Transverse colon (tissue), 4 donors: ENCODE measurements at regions not wholly inside any gene's neighbourhood (a gene's known extent, or its start where the extent isn't known, plus 50 kb on each side); places are given as distances from the start of the nearest gene placed in this dataset.

ENCODE experiments used
- DNase-seq: peaks from one replicate; pipeline ENCODE4 v3.0.0-alpha.2; 2019
- H3K27ac ChIP-seq, 4 donors: fragments of 200-600 bp; sonication (generic); 2 replicates each; pipeline ENCODE4 v1.5.1; 2016 to 2018; ENCODE audit warnings: inconsistent platforms in 4 of 4
- H3K27me3 ChIP-seq: fragments of 200-600 bp; sonication (generic); 2 replicates; pipeline ENCODE4 v1.5.1; 2017; ENCODE audit warnings: inconsistent platforms
- H3K36me3 ChIP-seq, 4 donors: fragments of 200-600 bp; sonication (generic); 2 replicates each; pipeline ENCODE4 v1.5.1; 2017 to 2019; ENCODE audit warnings: inconsistent platforms in 4 of 4
- H3K4me1 ChIP-seq, 4 donors: fragments of 200-600 bp; sonication (generic); 2 replicates each; pipeline ENCODE4 v1.5.1; 2017 to 2020; ENCODE audit warnings: inconsistent platforms in 4 of 4
- H3K4me3 ChIP-seq, 4 donors: fragments of 200-600 bp; sonication (generic); 1 replicate in 1 of 4; 2 replicates in 3 of 4; pipeline versions ENCODE4 v1.5.1 to v1.6.1; 2017 to 2019; ENCODE audit warnings: inconsistent platforms in 4 of 4
- H3K9me3 ChIP-seq, 2 donors: fragments of 200-600 bp; sonication (generic); 2 replicates each; pipeline ENCODE4 v1.5.1; 2017 to 2019; ENCODE audit warnings: inconsistent platforms in 2 of 2
- CTCF ChIP-seq, 5 experiments: fragments of 200-600 bp in 3 of 5; fragments of 450-650 bp in 2 of 5; sonication (generic) in 3 of 5; IDR thresholded peaks; 1 replicate in 2 of 5; 2 replicates in 3 of 5; pipeline ENCODE4 v1.5.1; 2016 to 2017; ENCODE audit warnings: antibody characterized with exemption in 5 of 5, inconsistent platforms in 3 of 5, mild to moderate bottlenecking in 2 of 5, moderate library complexity in 1 of 5
- EP300 ChIP-seq: sonication (generic); formaldehyde crosslinking; IDR thresholded peaks from one replicate; pipeline ENCODE4 v1.6.1; 2017; ENCODE audit warnings: antibody characterized with exemption, low read depth
- POLR2A ChIP-seq: fragments of 450-650 bp; IDR thresholded peaks from one replicate; pipeline ENCODE4 v1.6.1; 2016; ENCODE audit warnings: antibody characterized with exemption, mild to moderate bottlenecking, moderate library complexity
- POLR2AphosphoS5 ChIP-seq, 3 donors: sonication (generic); formaldehyde crosslinking; IDR thresholded peaks; one replicate each; pipeline ENCODE4 v1.6.1; 2016; ENCODE audit warnings: antibody characterized with exemption in 3 of 3
- WGBS, 2 donors: methylation state at CpG; one replicate each; pipeline ENCODE4 v1.1.5; 2018; ENCODE audit warnings: low coverage in 1 of 2; 5-methylcytosine and 5-hydroxymethylcytosine counted together
- in situ Hi-C, 4 donors: fragments of 200-750 bp; cut with MboI; loops; one replicate each; pipeline versions ENCODE4 v1.15.0 to v1.15.1; 2017; ENCODE audit warnings: low sequenced_read_pairs in 3 of 4, low pct_ligation_motif_present in 1 of 4, low pct_unique_long_range_greater_than_20kb in 1 of 4
- intact Hi-C: fragments of 100-400 bp; cut with DNase I; formaldehyde crosslinking; loops from one replicate; pipeline ENCODE4 v1.15.1; 2023; ENCODE audit warnings: low total_unique reads

DNA sequence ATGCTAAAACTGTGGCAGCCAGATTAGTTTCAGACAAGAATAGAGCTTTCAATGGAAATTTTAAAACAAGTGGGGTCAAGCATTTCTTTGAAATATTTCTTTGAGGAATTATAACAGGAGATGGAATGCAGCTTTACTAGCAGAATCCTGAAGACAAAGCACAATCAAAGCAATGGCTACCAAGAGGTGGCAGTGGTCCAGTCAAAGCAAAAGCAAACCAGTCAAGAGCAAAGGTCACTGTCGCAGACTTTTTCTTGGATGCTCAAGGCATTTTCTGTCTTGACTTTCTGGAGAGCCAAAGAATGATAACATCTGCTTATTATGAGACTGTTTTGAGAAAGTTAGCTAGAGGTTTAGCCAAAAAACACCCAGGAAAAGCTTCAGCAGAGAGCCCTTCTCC, 351.2 kb upstream of the DLGAP1 start:
- WGBS, 2 donors = 90% methylated on average over 1 of the region's 1 CpG
- TF ChIP-seq POLR2A = no peak
- no peak for TF ChIP-seq CTCF (IDR thresholded peaks at IDR 0.05)
- Histone ChIP-seq H3K4me3 (no peak overlapping the region), H3K9me3 (no peaks in the 10 kb centered on the region), H3K27me3 (no peaks in the 10 kb centered on the region), H3K36me3 (no peaks in the 10 kb centered on the region), H3K27ac (no peak overlapping the region), H3K4me1 (no peaks in the 10 kb centered on the region)
- no peak for DNase-seq
- intact Hi-C loops = no loop called here
- in situ Hi-C loops = loop anchor here in 1 of 4 donors (25.0 kb wide), 1 partner anchor 106 kb away; no protein-coding TSS in a partner anchor

DNA sequence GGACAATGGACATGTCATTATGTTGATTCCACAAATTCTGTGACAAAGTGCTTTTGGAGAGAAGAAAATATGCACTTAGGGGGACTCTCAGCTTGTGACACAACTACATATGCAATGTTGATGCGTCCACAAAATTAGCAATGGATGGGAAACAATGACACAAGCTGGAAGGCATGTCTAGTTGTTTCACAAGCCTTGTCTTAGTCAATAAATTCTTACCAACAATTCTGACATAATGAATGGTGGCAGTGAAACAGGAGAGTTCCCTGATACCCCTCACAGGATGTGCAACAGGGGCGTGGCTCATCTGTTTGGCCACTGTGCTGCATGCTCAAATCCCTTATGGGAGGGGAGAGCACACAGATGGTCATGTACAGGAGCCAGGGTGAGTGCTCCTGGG, 347.2 kb upstream of the DLGAP1 start:
- Histone ChIP-seq H3K36me3 (no peaks in the 10 kb centered on the region), H3K4me3 (no peak overlapping the region), H3K9me3 (no peaks in the 10 kb centered on the region), H3K4me1 (no peaks in the 10 kb centered on the region), H3K27ac (no peak overlapping the region), H3K27me3 (no peaks in the 10 kb centered on the region)
- TF ChIP-seq CTCF (IDR thresholded peaks at IDR 0.05) (no peak), POLR2A (no peak), POLR2AphosphoS5 (IDR thresholded peaks at IDR 0.05) (no peak), EP300 (no peak)
- DNase-seq = no peak
- intact Hi-C loops = no loop called here
- 55 to 60% methylated on average over 1 to 2 of the region's 2 CpGs for WGBS, 2 donors
- in situ Hi-C loops = loop anchor here in 1 of 4 donors (25.0 kb wide), 1 partner anchor 110 kb away; no protein-coding TSS in a partner anchor

- intact Hi-C loops = no loop called here
Measured at GRCh38 chr18:4801151-4801550, 346.0 kb upstream of the DLGAP1 start.

DNA sequence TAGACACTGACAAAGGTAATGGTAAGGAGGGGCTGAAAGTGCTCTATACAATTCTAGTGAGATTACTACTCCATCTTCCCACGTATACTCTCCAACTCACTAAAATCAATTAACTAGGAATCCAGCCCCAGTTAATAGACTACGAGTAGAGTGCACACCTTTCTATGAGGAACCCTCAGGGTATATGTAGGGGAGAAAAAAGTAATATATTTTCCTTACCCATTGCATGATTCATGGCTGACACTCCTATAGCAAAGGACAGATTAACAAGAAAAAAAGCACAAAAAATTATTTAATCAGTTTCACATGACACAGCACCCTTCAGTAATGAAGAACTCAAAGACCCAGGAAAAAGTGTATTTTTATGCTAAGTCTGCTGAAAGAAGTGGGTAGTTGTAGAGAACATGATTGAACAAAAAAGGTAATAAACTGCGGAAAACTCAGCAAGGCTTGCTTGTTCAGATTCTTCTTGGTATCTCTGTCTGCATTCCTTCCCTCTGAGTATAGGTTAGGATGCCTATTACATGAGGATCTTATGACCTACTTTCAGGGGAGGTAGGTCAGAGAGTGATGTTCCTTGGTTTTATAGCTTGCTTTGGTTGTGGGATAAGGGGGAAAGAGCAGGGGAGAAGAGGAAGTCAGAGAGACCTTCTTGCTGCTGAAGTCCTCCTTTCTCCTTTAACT, 342.0 kb upstream of the DLGAP1 start:
- H3K27ac ChIP-seq = no peak overlapping the region
- peaks cover 0 to 3% of the 10 kb centered on the region in 2 donors for H3K9me3 ChIP-seq
- DNase-seq = no peak
- H3K4me1 ChIP-seq = no peaks in the 10 kb centered on the region
- H3K36me3 ChIP-seq = no peaks in the 10 kb centered on the region
- no peak overlapping the region for H3K4me3 ChIP-seq
- H3K27me3 ChIP-seq = no peaks in the 10 kb centered on the region
- in situ Hi-C loops = no loop called here
- TF ChIP-seq POLR2AphosphoS5 (IDR thresholded peaks at IDR 0.05) (no peak), EP300 (no peak), CTCF (IDR thresholded peaks at IDR 0.05) (no peak), POLR2A (no peak)
- intact Hi-C loops = no loop called here
- WGBS, 2 donors = 50 to 58% methylated on average over 3 of the region's 3 CpGs

More at GRCh38 chr18:4801151-4801550, 346.0 kb upstream of the DLGAP1 start:
- Histone ChIP-seq H3K36me3 (no peaks in the 10 kb centered on the region), H3K4me1 (no peaks in the 10 kb centered on the region), H3K27ac (no peak overlapping the region), H3K4me3 (no peak overlapping the region), H3K27me3 (no peaks in the 10 kb centered on the region), H3K9me3 (no peaks in the 10 kb centered on the region)
- TF ChIP-seq POLR2A = no peak
- no peak for TF ChIP-seq CTCF (IDR thresholded peaks at IDR 0.05)
- TF ChIP-seq EP300 = no peak
- TF ChIP-seq POLR2AphosphoS5 (IDR thresholded peaks at IDR 0.05) = no peak
- 94 to 96% methylated on average over 2 of the region's 2 CpGs for WGBS, 2 donors
- no peak for DNase-seq
- in situ Hi-C loops = loop anchor here in 1 of 4 donors (25.0 kb wide), 1 partner anchor 111 kb away; no protein-coding TSS in a partner anchor
